ENCODE measurements at regions not wholly inside any gene's neighbourhood (a gene's known extent, or its start where the extent isn't known, plus 50 kb on each side); places are given as distances from the start of the nearest gene placed in this dataset.

GRCh38 chr13:22187329-22187728 is 516.5 kb downstream of the FGF9 start:
- no peaks in the 10 kb centered on the region for H3K27me3 ChIP-seq (replicated peaks; ENCODE audit: insufficient read depth)
- ATAC-seq (ENCODE audit: insufficient number of reproducible peaks, low FRiP score, low read depth) (no peak), DNase-seq (ENCODE audit: low spot score) (no peak)
- H3K36me3 ChIP-seq = no peaks in the 10 kb centered on the region
- H3K4me1 ChIP-seq (ENCODE audit: control insufficient read depth in 1 of 2, low read depth in 2 of 2) = no peaks in the 10 kb centered on the region
- H3K4me3 ChIP-seq = no peak overlapping the region
- H3K9me3 ChIP-seq = no peaks in the 10 kb centered on the region
- no peak for TF ChIP-seq CTCF (IDR thresholded peaks at IDR 0.05)
- H3K27ac ChIP-seq = no peak overlapping the region

- no peak for ATAC-seq (ENCODE audit: insufficient number of reproducible peaks, low FRiP score, low read depth)
- no peak for DNase-seq (ENCODE audit: low spot score)
- no peak overlapping the region for H3K27ac ChIP-seq
- H3K9me3 ChIP-seq = no peaks in the 10 kb centered on the region
- H3K27me3 ChIP-seq (replicated peaks; ENCODE audit: insufficient read depth) = no peaks in the 10 kb centered on the region
- TF ChIP-seq CTCF (IDR thresholded peaks at IDR 0.05) = no peak
- H3K4me3 ChIP-seq = no peak overlapping the region
- H3K36me3 ChIP-seq = no peaks in the 10 kb centered on the region
- peaks cover 0 to 7% of the 10 kb centered on the region in 2 donors for H3K4me1 ChIP-seq (ENCODE audit: control insufficient read depth in 1 of 2, low read depth in 2 of 2)
Measured at GRCh38 chr13:22189176-22190048, 518.5 kb downstream of the FGF9 start.

GRCh38 chr13:22193070-22193469 is 522.2 kb downstream of the FGF9 start:
- H3K4me3 ChIP-seq = no peak overlapping the region
- H3K36me3 ChIP-seq = no peaks in the 10 kb centered on the region
- H3K9me3 ChIP-seq = no peaks in the 10 kb centered on the region
- H3K27ac ChIP-seq = no peak overlapping the region
- DNase-seq (ENCODE audit: low spot score) = no peak
- ATAC-seq (ENCODE audit: insufficient number of reproducible peaks, low FRiP score, low read depth) = no peak
- H3K27me3 ChIP-seq (replicated peaks; ENCODE audit: insufficient read depth) = no peaks in the 10 kb centered on the region
- TF ChIP-seq CTCF (IDR thresholded peaks at IDR 0.05) = no peak
- peaks cover 2 to 21% of the 10 kb centered on the region in 2 donors for H3K4me1 ChIP-seq (ENCODE audit: control insufficient read depth in 1 of 2, low read depth in 2 of 2)

- H3K27ac ChIP-seq = no peak overlapping the region
- ATAC-seq (ENCODE audit: insufficient number of reproducible peaks, low FRiP score, low read depth) = no peak
Measured at GRCh38 chr13:22194106-22194805, 523.4 kb downstream of the FGF9 start.

More at GRCh38 chr13:22194106-22194805, 523.4 kb downstream of the FGF9 start:
- H3K4me1 ChIP-seq (ENCODE audit: control insufficient read depth in 1 of 2, low read depth in 2 of 2) = peaks cover 10 to 32% of the 10 kb centered on the region in 2 donors
- H3K9me3 ChIP-seq = no peaks in the 10 kb centered on the region
- DNase-seq (ENCODE audit: low spot score) = no peak
- no peaks in the 10 kb centered on the region for H3K36me3 ChIP-seq
- H3K4me3 ChIP-seq = no peak overlapping the region
- H3K27me3 ChIP-seq (replicated peaks; ENCODE audit: insufficient read depth) = no peaks in the 10 kb centered on the region
- TF ChIP-seq CTCF (IDR thresholded peaks at IDR 0.05) = no peak
